OCI-LY7 (cell line): ENCODE measurements at regions not wholly inside any gene's neighbourhood (a gene's known extent, or its start where the extent isn't known, plus 50 kb on each side); places are given as distances from the start of the nearest gene placed in this dataset.

ENCODE experiments used
- BruUV-seq: library from RNA; stranded (reverse); fragments of 400-500 nt; replicated peaks from 2 replicates; lab custom pipeline; 2021; lab: Mats Ljungman, UMichigan
- CTCF ChIA-PET: fragments of 300-600 bp; sonication (Branson Sonifier 250); formaldehyde crosslinking; loops from one replicate; lab custom pipeline; 2022; ENCODE audit warnings: antibody characterized with exemption; ENCODE audit not compliant: unreplicated experiment; lab: Charles Lee
- POLR2A ChIA-PET: fragments of 300-600 bp; sonication (Branson Sonifier 250); formaldehyde crosslinking; loops from one replicate; lab custom pipeline; 2022; ENCODE audit warnings: antibody characterized with exemption; lab: Charles Lee
- DNase-seq: peaks from one replicate; pipeline ENCODE4 v3.0.0-alpha.2; 2015; ENCODE audit warnings: low spot score
- H2AFZ ChIP-seq: fragments of 200-600 bp; sonication (generic), shearing (Covaris generic); 2 replicates; pipeline ENCODE4 v1.6.1; 2014; ENCODE audit warnings: mild to moderate bottlenecking, antibody characterized with exemption, low read length, moderate library complexity
- H3K27ac ChIP-seq: fragments of 200-600 bp; sonication (generic); 2 replicates; pipeline ENCODE4 v1.5.1; 2014; ENCODE audit warnings: mixed run types, low read depth, mild to moderate bottlenecking, moderate library complexity, low read length, inconsistent platforms; ENCODE audit not compliant: poor library complexity, severe bottlenecking
- H3K36me3 ChIP-seq: fragments of 200-600 bp; sonication (generic); 2 replicates; pipeline ENCODE4 v1.6.1; 2014; ENCODE audit warnings: mild to moderate bottlenecking, antibody characterized with exemption, low read length, moderate library complexity, mixed read lengths; ENCODE audit not compliant: insufficient read depth
- H3K4me1 ChIP-seq: fragments of 200-600 bp; sonication (generic); 2 replicates; pipeline ENCODE4 v1.5.1; 2014; ENCODE audit warnings: mild to moderate bottlenecking, low read length; ENCODE audit not compliant: insufficient read depth, poor library complexity, severe bottlenecking
- H3K4me2 ChIP-seq: fragments of 200-600 bp; sonication (generic); 2 replicates; pipeline ENCODE4 v1.6.1; 2014; ENCODE audit warnings: mild to moderate bottlenecking, low read length
- H3K4me3 ChIP-seq: fragments of 200-600 bp; sonication (generic); 2 replicates; pipeline ENCODE4 v1.5.1; 2014; ENCODE audit warnings: mild to moderate bottlenecking, low read depth, low read length; ENCODE audit not compliant: poor library complexity, severe bottlenecking
- H3K79me2 ChIP-seq: fragments of 200-600 bp; sonication (generic); 2 replicates; pipeline ENCODE4 v1.6.1; 2016; ENCODE audit warnings: low read depth, mild to moderate bottlenecking, low read length, moderate library complexity, mixed read lengths; ENCODE audit not compliant: insufficient read depth
- H3K9me2 ChIP-seq: fragments of 200-600 bp; sonication (generic); 2 replicates; pipeline ENCODE4 v1.6.1; 2016; ENCODE audit warnings: mild to moderate bottlenecking, low read length, mixed read lengths; ENCODE audit not compliant: insufficient read depth
- H3K9me3 ChIP-seq: fragments of 200-600 bp; sonication (generic); 2 replicates; pipeline ENCODE4 v1.6.1; 2014; ENCODE audit warnings: mild to moderate bottlenecking, mixed run types, low read length, mixed read lengths
- H4K20me1 ChIP-seq: fragments of 200-600 bp; sonication (generic); 2 replicates; pipeline ENCODE4 v1.6.1; 2014; ENCODE audit warnings: mild to moderate bottlenecking, antibody characterized with exemption, low read length, moderate library complexity, mixed read lengths; ENCODE audit not compliant: insufficient read depth
- EZH2phosphoT487 ChIP-seq: fragments of 200-600 bp; sonication (generic); IDR thresholded peaks from 2 replicates; pipeline ENCODE4 v1.6.1; 2018; ENCODE audit warnings: low read depth, borderline replicate concordance, mild to moderate bottlenecking, mixed run types, antibody characterized with exemption, low read length, moderate library complexity, mixed read lengths
- intact Hi-C: fragments of 100-400 bp; cut with micrococcal nuclease; formaldehyde crosslinking; loops from one replicate; pipeline ENCODE4 v1.10.0; 2022; ENCODE audit not compliant: unreplicated experiment
- TF ChIP-seq, protein P1 (sequence below): fragments of 200-600 bp; sonication (generic); conservative IDR thresholded peaks from 2 replicates; pipeline ENCODE4 v1.5.1; 2014; ENCODE audit warnings: mild to moderate bottlenecking, antibody characterized with exemption, low read length, moderate library complexity, mixed read lengths

DNA sequence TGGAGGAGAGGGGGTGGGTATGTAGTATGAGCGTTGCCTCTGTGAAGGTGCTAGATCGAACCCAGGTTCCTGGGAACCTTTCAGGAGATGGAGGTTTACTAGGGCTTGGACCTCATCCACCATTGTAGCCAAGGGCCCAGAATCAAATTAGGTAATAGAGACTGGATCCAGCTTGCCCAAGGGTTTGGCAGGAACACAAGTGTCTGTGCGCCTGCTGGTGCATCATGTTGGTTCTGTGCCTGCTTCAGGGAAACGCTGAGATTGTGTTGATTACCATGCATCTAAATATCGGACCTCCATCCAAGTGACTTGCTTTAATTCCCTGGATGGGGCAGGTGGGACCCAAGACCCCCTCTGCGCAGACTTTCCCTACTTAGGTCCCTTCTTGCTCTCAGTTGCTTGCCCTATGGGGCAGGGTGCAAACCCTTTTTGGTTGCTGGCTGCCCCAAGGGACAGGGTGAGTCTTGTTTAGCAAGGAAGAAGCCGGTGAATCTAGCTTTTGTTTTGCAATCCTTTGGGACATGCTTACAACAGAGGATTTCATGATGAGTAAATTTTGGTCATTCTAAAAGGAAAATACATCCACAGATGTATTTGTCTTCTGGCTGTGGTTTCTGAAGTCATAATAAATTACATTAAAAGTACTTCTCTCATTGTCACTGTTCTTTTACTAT is 189.8 kb upstream of the PRICKLE1 start:
- H3K79me2 ChIP-seq = no peaks in the 10 kb centered on the region
- H3K9me3 ChIP-seq = no peaks in the 10 kb centered on the region
- BruUV-seq = no TSS peak
- no peak for TF ChIP-seq EZH2phosphoT487
- TF ChIP-seq, protein P1, sequence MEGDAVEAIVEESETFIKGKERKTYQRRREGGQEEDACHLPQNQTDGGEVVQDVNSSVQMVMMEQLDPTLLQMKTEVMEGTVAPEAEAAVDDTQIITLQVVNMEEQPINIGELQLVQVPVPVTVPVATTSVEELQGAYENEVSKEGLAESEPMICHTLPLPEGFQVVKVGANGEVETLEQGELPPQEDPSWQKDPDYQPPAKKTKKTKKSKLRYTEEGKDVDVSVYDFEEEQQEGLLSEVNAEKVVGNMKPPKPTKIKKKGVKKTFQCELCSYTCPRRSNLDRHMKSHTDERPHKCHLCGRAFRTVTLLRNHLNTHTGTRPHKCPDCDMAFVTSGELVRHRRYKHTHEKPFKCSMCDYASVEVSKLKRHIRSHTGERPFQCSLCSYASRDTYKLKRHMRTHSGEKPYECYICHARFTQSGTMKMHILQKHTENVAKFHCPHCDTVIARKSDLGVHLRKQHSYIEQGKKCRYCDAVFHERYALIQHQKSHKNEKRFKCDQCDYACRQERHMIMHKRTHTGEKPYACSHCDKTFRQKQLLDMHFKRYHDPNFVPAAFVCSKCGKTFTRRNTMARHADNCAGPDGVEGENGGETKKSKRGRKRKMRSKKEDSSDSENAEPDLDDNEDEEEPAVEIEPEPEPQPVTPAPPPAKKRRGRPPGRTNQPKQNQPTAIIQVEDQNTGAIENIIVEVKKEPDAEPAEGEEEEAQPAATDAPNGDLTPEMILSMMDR = no peak
- CTCF ChIA-PET = interaction anchor here (1.6 kb wide), 1 partner anchor 11 kb away, joined by 3 read pairs; no protein-coding TSS in a partner anchor
- H3K4me1 ChIP-seq = no peaks in the 10 kb centered on the region
- H4K20me1 ChIP-seq = no peaks in the 10 kb centered on the region
- no peak overlapping the region for H3K4me2 ChIP-seq
- POLR2A ChIA-PET = interaction anchor here (1.3 to 1.5 kb wide), 2 partner anchors 10 to 31 kb away, joined by 3 read pairs; no protein-coding TSS in a partner anchor
- H3K27ac ChIP-seq = no peak overlapping the region
- H3K9me2 ChIP-seq = no peaks in the 10 kb centered on the region
- no peaks in the 10 kb centered on the region for H3K36me3 ChIP-seq
- intact Hi-C loops = no loop called here
- H3K4me3 ChIP-seq = no peak overlapping the region
- no peak overlapping the region for H2AFZ ChIP-seq
- no peak for DNase-seq

DNA sequence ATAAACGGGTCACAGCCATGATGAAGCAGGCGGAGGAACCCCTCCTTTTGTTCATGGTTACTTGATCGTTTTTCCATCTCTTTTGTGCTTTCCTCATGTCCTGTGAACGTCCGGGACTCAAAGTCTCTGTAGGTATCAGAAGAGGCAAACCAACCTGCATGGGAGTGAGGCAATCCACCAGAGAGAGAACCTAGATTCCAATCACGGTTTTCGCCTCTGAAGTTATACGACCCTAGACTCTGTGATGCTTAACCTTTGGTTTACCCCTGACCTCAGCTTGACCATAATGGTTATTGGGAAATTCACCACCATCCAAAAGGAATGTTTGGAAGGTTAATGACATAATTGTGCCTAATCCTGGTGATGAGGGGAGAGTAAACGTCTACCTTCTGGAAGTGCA is 186.8 kb upstream of the PRICKLE1 start:
- H3K4me3 ChIP-seq = no peak overlapping the region
- H3K9me2 ChIP-seq = no peaks in the 10 kb centered on the region
- H3K36me3 ChIP-seq = no peaks in the 10 kb centered on the region
- DNase-seq = no peak
- H3K27ac ChIP-seq = no peak overlapping the region
- no peak overlapping the region for H2AFZ ChIP-seq
- no TSS peak for BruUV-seq
- intact Hi-C loops = no loop called here
- no peak overlapping the region for H3K4me2 ChIP-seq
- ChIA-PET POLR2A (interaction anchor here (0.8 kb wide), 1 partner anchor 45 kb away, joined by 3 read pairs; no protein-coding TSS in a partner anchor), CTCF (no interaction called here)
- H4K20me1 ChIP-seq = no peaks in the 10 kb centered on the region
- H3K79me2 ChIP-seq = no peaks in the 10 kb centered on the region
- TF ChIP-seq, protein P1 = no peak
- TF ChIP-seq EZH2phosphoT487 = no peak
- no peaks in the 10 kb centered on the region for H3K9me3 ChIP-seq
- H3K4me1 ChIP-seq = no peaks in the 10 kb centered on the region

DNA sequence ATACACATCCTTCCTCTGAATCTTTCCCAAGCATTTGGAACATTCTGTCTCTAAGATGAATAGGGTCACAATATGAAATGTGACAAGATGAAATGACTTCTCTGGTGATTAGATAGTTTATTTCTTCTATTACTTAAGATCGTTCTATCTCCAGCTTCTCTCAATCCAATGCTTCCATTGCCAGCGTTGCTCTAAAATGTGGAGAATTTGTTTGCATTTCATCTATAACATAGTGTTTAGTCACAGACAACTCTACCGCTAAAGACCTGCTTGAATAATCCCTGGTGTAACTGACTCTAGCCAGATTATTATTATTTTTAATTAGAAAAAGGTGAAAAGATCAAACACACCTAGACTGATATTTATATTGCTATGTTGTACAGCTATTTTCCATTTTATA is 184.7 kb upstream of the PRICKLE1 start:
- intact Hi-C loops = no loop called here
- POLR2A ChIA-PET = no interaction called here
- H3K36me3 ChIP-seq = no peaks in the 10 kb centered on the region
- H3K4me2 ChIP-seq = no peak overlapping the region
- DNase-seq = no peak
- no peak overlapping the region for H3K4me3 ChIP-seq
- BruUV-seq = no TSS peak
- H3K9me3 ChIP-seq = no peaks in the 10 kb centered on the region
- CTCF ChIA-PET = no interaction called here
- H3K4me1 ChIP-seq = no peaks in the 10 kb centered on the region
- H3K9me2 ChIP-seq = no peaks in the 10 kb centered on the region
- H3K27ac ChIP-seq = no peak overlapping the region
- H2AFZ ChIP-seq = no peak overlapping the region
- no peaks in the 10 kb centered on the region for H4K20me1 ChIP-seq
- TF ChIP-seq, protein P1 = no peak
- no peak for TF ChIP-seq EZH2phosphoT487
- H3K79me2 ChIP-seq = no peaks in the 10 kb centered on the region
